ENCODE measurements at regions not wholly inside any gene's neighbourhood (a gene's known extent, or its start where the extent isn't known, plus 50 kb on each side); places are given as distances from the start of the nearest gene placed in this dataset.

DNA sequence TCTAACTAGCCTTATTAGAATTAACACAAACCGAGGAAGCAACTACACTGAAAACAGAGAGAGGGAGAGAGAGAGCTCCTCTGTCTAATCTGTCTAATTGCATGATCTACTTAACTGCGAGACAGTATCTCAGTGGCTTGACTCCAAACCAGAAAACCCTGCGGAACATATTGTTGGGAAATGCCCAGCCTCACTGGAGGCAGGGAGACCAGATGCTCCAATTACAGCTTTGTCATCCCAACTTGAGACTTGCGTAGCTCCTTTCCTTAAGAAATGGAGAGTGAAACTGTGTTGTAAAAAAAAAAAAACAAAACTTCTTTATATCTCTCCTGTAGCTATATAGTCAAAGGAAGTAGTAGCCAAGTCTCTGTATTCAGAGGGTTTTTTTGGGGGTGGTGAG is 52.0 kb upstream of the ZNRF2 start:
- Histone ChIP-seq H3K9me3 (no peaks in the 10 kb centered on the region), H3K27ac (no peak overlapping the region), H3K36me3 (no peaks in the 10 kb centered on the region), H3K4me1 (no peaks in the 10 kb centered on the region), H3K4me3 (no peak overlapping the region), H3K27me3 (no peaks in the 10 kb centered on the region)
- DNase-seq (ENCODE audit: extremely low spot score in 2 of 2) = no peak
- TF ChIP-seq, protein P1, sequence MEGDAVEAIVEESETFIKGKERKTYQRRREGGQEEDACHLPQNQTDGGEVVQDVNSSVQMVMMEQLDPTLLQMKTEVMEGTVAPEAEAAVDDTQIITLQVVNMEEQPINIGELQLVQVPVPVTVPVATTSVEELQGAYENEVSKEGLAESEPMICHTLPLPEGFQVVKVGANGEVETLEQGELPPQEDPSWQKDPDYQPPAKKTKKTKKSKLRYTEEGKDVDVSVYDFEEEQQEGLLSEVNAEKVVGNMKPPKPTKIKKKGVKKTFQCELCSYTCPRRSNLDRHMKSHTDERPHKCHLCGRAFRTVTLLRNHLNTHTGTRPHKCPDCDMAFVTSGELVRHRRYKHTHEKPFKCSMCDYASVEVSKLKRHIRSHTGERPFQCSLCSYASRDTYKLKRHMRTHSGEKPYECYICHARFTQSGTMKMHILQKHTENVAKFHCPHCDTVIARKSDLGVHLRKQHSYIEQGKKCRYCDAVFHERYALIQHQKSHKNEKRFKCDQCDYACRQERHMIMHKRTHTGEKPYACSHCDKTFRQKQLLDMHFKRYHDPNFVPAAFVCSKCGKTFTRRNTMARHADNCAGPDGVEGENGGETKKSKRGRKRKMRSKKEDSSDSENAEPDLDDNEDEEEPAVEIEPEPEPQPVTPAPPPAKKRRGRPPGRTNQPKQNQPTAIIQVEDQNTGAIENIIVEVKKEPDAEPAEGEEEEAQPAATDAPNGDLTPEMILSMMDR (IDR thresholded peaks at IDR 0.05) = no peak
- TF ChIP-seq POLR2A (IDR thresholded peaks at IDR 0.05) = no peak
- no peak for TF ChIP-seq POLR2AphosphoS5 (IDR thresholded peaks at IDR 0.05; ENCODE audit: insufficient read depth in 1 of 2, low read depth in 1 of 2)
- intact Hi-C loops (cut with DNase I) = no loop called here
